CD4-positive, alpha-beta T cell treated with Interferon gamma for 1 hour (primary cell): ENCODE measurements at regions not wholly inside any gene's neighbourhood (a gene's known extent, or its start where the extent isn't known, plus 50 kb on each side); places are given as distances from the start of the nearest gene placed in this dataset.
"Not testable (repeated sequence)": the region's sequence is repeated elsewhere in the genome, so short reads cannot be mapped to it uniquely, and the experiment has no call there.

ENCODE experiments used
- DNase-seq: peaks from one replicate; pipeline ENCODE4 v3.0.0-alpha.2; 2020

DNA sequence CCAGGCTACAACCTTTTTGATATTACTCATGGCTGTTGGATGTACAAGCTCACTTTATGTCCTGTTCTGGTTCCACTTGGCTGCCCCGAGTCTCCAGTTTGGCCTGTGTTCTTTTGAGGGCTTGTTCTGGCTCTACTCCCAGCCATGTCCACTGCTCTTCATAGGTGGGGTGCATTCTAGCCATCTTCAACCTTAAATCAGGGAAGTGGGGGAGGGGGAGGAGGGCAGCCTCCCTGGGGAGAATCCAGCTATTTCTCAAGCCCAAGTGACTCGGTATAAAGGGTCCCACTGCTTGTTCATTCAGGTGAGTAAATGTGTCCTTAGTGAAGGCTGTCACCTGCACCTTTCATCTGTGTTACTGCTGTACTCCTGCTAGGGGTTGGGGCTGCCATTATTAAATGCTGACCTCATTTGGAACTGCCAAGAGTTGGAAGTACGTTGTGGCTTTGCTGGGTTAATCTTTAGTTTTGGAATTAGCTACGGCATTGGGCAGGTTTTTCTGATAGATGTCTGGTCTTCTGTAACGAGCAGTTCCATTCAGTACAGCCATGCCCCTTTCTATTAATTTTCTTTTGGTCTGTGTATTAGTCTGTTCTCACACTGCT lies 255.8 kb downstream of the GOLGA6L6 start:
- DNase-seq = not testable (repeated sequence)

DNA sequence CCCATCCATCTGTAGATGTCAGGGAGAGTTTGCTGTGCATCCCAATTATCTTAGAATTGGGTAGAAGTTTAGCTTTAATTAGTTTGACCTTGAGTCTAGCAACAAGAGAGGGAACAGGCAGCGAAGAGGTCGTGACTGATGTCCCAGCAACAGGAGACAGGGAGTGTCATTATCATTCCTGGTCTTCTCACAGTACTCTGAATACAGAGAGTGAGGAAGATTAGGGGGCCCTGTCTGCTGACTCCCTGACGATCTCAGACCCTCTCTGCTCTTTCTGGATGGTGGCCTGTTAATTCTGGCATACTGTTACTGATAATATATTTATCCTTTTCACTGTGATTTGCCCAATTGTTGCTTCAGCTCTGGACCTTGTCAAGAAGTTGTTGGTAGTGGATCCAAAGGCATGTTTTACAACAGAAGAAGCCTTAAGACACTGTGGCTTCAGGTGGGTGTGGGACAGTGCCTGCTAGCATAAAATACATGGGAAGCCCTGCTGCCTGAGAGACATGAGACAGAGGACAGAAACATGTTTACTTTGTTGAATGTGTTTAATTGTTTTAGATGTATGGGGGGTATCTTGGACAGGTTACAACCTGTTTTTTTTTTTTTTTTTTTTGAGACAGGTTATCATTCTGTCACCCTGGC lies 256.6 kb downstream of the GOLGA6L6 start:
- DNase-seq = not testable (repeated sequence)

- not testable (repeated sequence) for DNase-seq
Measured at GRCh38 chr15:20283651-20284050, 257.9 kb downstream of the GOLGA6L6 start.

DNA sequence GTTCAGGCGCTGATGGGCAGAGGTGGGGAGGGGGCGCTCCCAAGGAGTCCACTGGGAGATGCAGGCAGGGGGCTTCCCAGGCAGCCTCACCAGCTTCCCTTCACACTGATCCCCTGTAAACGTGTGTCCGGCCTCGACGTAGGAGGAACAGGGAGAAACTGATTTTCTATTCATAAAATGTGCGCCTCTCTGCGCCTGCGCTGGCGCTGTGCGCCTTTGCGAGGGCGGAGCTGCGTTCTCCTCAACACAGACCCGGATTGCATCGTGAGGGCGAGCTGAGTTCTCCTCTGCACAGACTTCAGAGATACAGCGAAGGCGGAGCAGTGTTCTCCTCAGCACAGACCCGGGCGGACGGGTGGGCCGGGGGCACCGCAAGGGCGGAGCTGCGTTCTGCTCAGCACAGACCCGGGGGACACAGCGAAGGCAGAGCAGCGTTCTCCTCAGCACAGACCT lies 259.1 kb downstream of the GOLGA6L6 start:
- not testable (repeated sequence) for DNase-seq

- DNase-seq = not testable (repeated sequence)
Measured at GRCh38 chr15:20281567-20282275, 259.9 kb downstream of the GOLGA6L6 start.

DNA sequence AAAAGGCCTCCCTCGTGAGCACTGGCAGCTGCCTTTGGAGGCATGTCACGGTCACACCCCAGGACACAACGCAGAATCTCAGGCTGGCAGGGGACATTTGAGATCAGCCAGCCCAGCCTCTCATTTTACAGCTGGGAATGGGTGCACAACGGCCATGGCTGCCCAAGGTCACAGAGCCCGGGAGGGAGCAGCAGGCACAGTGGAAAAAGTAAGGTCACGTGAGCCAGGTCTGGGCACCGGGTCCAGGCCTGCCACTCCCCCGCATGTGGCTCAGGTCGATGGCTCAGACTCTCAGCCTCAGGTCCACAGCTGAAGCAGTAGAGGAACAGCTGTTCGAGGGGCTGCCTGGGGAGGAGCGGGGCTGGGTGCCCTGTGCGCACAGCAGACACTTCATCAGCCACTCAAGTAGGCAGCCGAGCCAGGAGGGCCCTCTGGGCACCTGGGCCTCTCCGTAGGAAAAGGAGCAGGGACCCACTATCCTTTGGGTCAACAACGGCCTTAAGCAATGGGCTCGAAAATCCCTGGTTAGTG lies 260.6 kb downstream of the GOLGA6L6 start:
- DNase-seq = no peak

- not testable (repeated sequence) for DNase-seq
Measured at GRCh38 chr15:20280141-20280932, 261.3 kb downstream of the GOLGA6L6 start.

DNA sequence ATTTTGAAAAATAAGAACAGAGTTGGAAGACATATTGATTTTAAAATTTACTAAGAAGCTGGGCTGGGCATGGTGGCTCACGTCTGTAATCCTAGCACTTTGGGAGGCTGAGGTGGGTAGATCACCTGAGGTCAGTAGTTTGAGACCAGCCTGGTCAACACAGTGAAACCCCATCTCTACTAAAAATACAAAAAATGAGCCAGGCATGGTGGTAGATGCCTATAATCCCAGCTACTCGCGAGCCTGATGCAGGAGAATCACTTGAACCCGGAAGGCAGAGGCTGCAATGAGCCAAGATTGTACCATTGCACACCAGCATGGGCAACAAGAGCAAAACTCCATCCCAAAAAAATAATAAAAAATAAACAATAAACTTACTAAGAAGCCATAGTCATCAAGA lies 262.5 kb downstream of the GOLGA6L6 start:
- not testable (repeated sequence) for DNase-seq

- not testable (repeated sequence) for DNase-seq
Measured at GRCh38 chr15:20278376-20278775, 263.2 kb downstream of the GOLGA6L6 start.

- not testable (repeated sequence) for DNase-seq
Measured at GRCh38 chr15:20277451-20277850, 264.1 kb downstream of the GOLGA6L6 start.

GRCh38 chr15:20276312-20277114 lies 265.1 kb downstream of the GOLGA6L6 start:
- DNase-seq = not testable (repeated sequence)

- not testable (repeated sequence) for DNase-seq
Measured at GRCh38 chr15:20275373-20275967, 266.1 kb downstream of the GOLGA6L6 start.

DNA sequence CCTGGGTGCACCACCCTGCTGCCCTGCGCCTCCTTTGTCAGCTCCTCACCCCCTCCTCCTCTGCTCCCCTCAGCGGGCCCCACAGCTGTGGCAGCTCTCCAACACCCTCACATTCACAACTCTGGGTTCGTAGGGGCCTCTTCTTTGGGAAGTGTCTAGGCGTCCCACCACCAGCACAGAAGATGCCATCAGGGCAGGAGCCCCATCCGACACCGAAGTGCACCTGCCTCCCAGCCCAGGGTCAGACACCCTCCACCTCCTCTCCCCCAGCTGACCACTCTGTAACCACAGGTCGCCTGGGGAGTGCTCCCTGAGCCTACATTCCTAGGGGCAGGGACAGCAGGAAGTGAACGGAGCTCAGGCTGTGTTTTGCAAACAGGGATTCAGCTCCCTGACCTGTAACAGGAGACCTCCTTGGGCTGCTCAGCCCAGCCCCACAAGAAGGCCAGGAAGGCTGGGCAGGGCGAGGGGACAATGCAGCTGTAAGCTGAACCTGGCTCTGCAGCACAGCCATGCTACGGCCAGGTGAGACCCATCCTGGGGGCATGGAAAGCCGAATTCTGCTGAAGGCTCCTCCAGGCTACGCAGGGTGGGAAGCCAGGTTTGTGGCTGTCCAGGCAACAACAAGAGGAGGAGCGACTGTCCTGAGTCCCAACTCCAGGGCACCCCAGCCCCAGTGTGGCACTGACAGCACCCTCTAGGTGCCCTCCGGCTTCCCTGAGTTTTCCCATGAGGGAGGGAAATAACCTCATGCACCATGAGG lies 269.0 kb downstream of the GOLGA6L6 start:
- DNase-seq = no peak

- DNase-seq = no peak
Measured at GRCh38 chr15:20271647-20272046, 270.0 kb downstream of the GOLGA6L6 start.

GRCh38 chr15:20269956-20270355 lies 271.6 kb downstream of the GOLGA6L6 start:
- not testable (repeated sequence) for DNase-seq

GRCh38 chr15:20267996-20268395 lies 273.6 kb downstream of the GOLGA6L6 start:
- DNase-seq = not testable (repeated sequence)

DNA sequence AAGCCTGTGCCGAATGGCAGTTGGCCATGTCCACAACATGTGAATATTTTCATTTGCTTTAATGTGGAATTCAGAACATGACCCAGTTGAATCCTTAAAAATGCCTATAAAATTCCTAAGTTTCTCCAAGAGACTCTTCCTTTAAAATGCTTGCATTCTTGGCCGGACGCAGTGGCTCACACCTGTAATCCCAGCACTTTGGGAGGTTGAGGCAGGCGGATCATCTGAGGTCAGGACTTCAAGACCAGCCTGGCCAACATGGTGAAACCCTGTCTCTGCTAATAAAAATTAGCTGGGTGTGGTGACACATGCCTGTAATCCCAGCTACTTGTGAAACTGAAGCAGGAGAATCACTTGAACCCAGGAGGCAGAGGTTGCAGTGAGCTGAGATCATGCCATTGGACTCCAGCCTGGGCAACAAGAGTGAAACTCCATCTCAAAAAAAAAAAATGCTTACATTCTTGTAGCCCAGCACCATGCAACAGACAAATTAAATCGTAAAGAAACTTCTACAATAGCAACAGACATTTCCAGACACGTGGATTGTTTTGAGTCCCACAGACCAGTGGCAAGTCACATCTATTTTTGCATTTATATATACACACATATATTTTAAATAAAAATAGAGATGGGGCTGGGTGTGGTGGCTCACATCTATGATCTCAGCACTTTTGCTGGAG lies 274.4 kb downstream of the GOLGA6L6 start:
- not testable (repeated sequence) for DNase-seq

DNA sequence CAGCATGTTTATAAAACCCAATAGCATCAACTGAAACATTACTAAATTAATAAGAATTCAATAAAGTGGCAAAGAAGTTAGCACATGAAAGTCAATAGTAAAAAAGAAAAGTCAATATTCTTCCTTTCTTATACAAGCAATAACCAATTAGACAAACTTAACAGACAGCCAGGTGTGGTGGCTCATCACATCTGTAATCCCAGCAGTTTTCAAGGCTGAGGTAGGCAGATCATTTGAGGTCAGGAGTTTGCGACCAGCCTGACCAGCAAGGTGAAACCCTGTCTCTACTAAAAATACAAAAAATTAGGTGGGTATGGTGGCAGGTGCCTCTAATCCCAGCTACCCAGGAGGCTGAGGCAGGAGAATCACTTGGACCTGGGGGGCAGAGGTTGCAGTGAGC lies 275.9 kb downstream of the GOLGA6L6 start:
- not testable (repeated sequence) for DNase-seq

- DNase-seq = not testable (repeated sequence)
Measured at GRCh38 chr15:20261321-20262280, 280.0 kb downstream of the GOLGA6L6 start.
